B cell (primary cell): ENCODE measurements at regions not wholly inside any gene's neighbourhood (a gene's known extent, or its start where the extent isn't known, plus 50 kb on each side); places are given as distances from the start of the nearest gene placed in this dataset.

Experiments
- EZH2 ChIP-seq: IDR thresholded peaks from 2 replicates; pipeline ENCODE4 v1.6.1; 2012; ENCODE audit warnings: borderline replicate concordance, low read depth, mild to moderate bottlenecking, moderate library complexity, low read length; ENCODE audit not compliant: insufficient read depth, poor library complexity, severe bottlenecking
- TF ChIP-seq, protein P1 (sequence below): fragments of 200-600 bp; IDR thresholded peaks from one replicate; pipeline ENCODE4 v1.8.0; 2022; ENCODE audit warnings: antibody characterized with exemption, mild to moderate bottlenecking

DNA sequence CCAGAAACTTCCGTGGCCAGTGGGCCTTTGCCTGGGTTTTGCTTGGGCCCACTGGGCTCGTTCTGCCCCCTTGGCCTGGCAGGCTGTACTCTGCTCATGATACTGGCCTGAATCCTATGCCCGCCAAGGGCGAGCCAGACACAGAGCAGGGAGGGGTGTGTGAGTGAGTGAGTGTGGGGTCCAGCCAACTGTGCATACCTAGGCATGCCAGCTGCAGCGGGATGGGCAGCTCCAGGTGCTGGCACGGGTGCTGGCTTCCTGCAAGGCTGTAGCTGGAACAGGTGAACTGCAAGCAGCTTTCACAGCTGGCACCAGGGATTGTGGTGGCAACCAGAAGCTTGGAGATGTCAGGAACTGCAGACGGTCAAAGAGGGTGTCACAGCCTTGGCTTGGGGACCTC, 1276.4 kb downstream of the SLC16A7 start:
- TF ChIP-seq, protein P1, sequence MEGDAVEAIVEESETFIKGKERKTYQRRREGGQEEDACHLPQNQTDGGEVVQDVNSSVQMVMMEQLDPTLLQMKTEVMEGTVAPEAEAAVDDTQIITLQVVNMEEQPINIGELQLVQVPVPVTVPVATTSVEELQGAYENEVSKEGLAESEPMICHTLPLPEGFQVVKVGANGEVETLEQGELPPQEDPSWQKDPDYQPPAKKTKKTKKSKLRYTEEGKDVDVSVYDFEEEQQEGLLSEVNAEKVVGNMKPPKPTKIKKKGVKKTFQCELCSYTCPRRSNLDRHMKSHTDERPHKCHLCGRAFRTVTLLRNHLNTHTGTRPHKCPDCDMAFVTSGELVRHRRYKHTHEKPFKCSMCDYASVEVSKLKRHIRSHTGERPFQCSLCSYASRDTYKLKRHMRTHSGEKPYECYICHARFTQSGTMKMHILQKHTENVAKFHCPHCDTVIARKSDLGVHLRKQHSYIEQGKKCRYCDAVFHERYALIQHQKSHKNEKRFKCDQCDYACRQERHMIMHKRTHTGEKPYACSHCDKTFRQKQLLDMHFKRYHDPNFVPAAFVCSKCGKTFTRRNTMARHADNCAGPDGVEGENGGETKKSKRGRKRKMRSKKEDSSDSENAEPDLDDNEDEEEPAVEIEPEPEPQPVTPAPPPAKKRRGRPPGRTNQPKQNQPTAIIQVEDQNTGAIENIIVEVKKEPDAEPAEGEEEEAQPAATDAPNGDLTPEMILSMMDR = no peak
- no peak for TF ChIP-seq EZH2
